ENCODE measurements at regions not wholly inside any gene's neighbourhood (a gene's known extent, or its start where the extent isn't known, plus 50 kb on each side); places are given as distances from the start of the nearest gene placed in this dataset.

GRCh38 chr6:139981066-139981624 is 606.7 kb upstream of the CITED2 start:
- TF ChIP-seq, protein P1, sequence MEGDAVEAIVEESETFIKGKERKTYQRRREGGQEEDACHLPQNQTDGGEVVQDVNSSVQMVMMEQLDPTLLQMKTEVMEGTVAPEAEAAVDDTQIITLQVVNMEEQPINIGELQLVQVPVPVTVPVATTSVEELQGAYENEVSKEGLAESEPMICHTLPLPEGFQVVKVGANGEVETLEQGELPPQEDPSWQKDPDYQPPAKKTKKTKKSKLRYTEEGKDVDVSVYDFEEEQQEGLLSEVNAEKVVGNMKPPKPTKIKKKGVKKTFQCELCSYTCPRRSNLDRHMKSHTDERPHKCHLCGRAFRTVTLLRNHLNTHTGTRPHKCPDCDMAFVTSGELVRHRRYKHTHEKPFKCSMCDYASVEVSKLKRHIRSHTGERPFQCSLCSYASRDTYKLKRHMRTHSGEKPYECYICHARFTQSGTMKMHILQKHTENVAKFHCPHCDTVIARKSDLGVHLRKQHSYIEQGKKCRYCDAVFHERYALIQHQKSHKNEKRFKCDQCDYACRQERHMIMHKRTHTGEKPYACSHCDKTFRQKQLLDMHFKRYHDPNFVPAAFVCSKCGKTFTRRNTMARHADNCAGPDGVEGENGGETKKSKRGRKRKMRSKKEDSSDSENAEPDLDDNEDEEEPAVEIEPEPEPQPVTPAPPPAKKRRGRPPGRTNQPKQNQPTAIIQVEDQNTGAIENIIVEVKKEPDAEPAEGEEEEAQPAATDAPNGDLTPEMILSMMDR (IDR thresholded peaks at IDR 0.05): no peak
- TF ChIP-seq POLR2A (IDR thresholded peaks at IDR 0.05): no peak
- TF ChIP-seq POLR2AphosphoS5 (IDR thresholded peaks at IDR 0.05): no peak
